Chondrocyte (in vitro differentiated cells): ENCODE measurements at regions not wholly inside any gene's neighbourhood (a gene's known extent, or its start where the extent isn't known, plus 50 kb on each side); places are given as distances from the start of the nearest gene placed in this dataset.

Experiments used
- DNase-seq: peaks from one replicate; pipeline ENCODE4 v3.0.0; 2021; ENCODE audit warnings: mixed read lengths, low spot score
- H3K27ac Mint-ChIP-seq: one replicate; pipeline ENCODE4 v1.8.0; 2021; ENCODE audit warnings: mild to moderate bottlenecking, moderate library complexity, mixed read lengths; ENCODE audit not compliant: unreplicated experiment
- H3K27me3 Mint-ChIP-seq: 2 replicates; pipeline ENCODE4 v1.8.0; 2021; ENCODE audit warnings: low read depth, mixed read lengths
- H3K36me3 Mint-ChIP-seq: 2 replicates; pipeline ENCODE4 v1.8.0; 2021; ENCODE audit warnings: low read depth, mixed read lengths
- H3K4me1 Mint-ChIP-seq: 2 replicates; pipeline ENCODE4 v1.8.0; 2021; ENCODE audit warnings: low read depth, mild to moderate bottlenecking, mixed read lengths
- H3K4me3 Mint-ChIP-seq: one replicate; pipeline ENCODE4 v1.8.0; 2021; ENCODE audit warnings: mild to moderate bottlenecking, moderate library complexity, mixed read lengths; ENCODE audit not compliant: unreplicated experiment
- H3K9me3 Mint-ChIP-seq: 2 replicates; pipeline ENCODE4 v1.8.0; 2021; ENCODE audit warnings: low read depth, mixed read lengths
- CTCF ChIP-seq: fragments of 200-600 bp; sonication (generic); IDR thresholded peaks from 2 replicates; pipeline ENCODE4 v1.5.0; 2021; ENCODE audit warnings: antibody characterized with exemption, mild to moderate bottlenecking, moderate library complexity

DNA sequence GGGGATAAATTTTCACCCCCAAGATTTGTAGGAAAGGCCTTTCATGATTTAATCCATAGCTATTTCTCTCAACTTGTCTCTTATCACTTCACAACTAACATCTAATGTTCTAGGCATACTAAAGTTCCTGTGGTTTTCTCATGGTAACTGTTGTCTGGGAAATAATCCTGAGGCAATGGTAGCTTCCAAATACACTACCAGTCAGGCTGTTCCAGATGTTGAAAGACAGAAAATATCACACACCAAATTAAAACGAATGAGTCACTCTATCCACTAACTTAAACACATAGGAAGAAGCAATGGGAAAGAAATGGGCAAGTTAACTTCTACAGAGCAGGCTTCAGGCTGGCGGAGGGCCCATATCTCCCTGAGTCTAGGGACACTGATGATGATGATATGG lies 77.7 kb upstream of the MYO16 start:
- H3K9me3 Mint-ChIP-seq: peaks cover 6% of the 10 kb centered on the region
- H3K4me3 Mint-ChIP-seq: no peak overlapping the region
- H3K27me3 Mint-ChIP-seq: peaks cover 15% of the 10 kb centered on the region
- no peak for DNase-seq
- TF ChIP-seq CTCF: no peak
- no peaks in the 10 kb centered on the region for H3K4me1 Mint-ChIP-seq
- no peak overlapping the region for H3K27ac Mint-ChIP-seq
- no peaks in the 10 kb centered on the region for H3K36me3 Mint-ChIP-seq

DNA sequence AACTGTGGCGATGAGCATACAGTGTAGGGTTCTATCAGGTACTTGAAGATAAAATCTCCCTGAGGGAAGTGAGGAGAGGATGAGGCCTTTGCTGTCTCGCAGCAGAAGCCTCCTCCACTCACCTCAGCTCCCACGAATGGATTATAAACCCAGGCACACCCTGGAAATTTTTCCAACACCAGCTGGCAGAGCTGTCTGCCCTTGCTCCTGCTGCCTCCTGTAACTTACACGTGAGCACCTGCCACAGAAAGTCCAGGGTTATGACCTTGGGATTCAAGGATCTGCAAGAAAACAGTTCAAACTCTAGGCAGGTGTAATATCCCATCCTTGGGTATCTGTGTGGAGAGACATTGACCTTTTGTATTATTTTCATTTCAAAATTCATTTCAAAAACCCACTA lies 70.9 kb upstream of the MYO16 start:
- no peak for DNase-seq
- H3K4me3 Mint-ChIP-seq: no peak overlapping the region
- H3K9me3 Mint-ChIP-seq: no peaks in the 10 kb centered on the region
- no peak overlapping the region for H3K27ac Mint-ChIP-seq
- H3K27me3 Mint-ChIP-seq: peaks cover 16% of the 10 kb centered on the region
- no peaks in the 10 kb centered on the region for H3K4me1 Mint-ChIP-seq
- H3K36me3 Mint-ChIP-seq: no peaks in the 10 kb centered on the region
- TF ChIP-seq CTCF: no peak

DNA sequence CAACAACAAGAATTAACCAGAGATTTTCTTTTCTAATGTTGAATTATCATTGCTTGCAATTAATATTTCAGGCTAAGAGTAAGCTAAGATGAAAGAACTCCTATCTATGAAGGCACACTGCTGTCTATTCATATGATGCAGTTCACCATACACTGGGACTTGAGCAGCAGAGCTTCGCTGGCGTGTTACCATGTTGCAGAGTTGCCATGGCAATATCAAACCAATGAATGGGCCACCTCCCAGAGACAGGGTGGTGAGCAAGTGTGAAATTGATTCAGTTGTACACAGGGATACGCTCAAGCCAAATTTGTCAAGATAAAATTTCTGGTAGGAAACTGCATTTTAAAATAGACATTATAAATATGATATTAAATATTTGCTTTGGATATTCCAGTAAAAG lies 69.3 kb upstream of the MYO16 start:
- DNase-seq: no peak
- Mint-ChIP-seq H3K27me3 (peaks cover 19% of the 10 kb centered on the region), H3K36me3 (no peaks in the 10 kb centered on the region), H3K4me1 (no peaks in the 10 kb centered on the region), H3K27ac (no peak overlapping the region), H3K4me3 (no peak overlapping the region), H3K9me3 (peaks cover 5% of the 10 kb centered on the region)
- TF ChIP-seq CTCF: no peak

GRCh38 chr13:108561149-108561548 lies 68.3 kb upstream of the MYO16 start:
- no peak for DNase-seq
- no peak overlapping the region for H3K27ac Mint-ChIP-seq
- TF ChIP-seq CTCF: no peak
- no peak overlapping the region for H3K4me3 Mint-ChIP-seq
- peaks cover 19% of the 10 kb centered on the region for H3K27me3 Mint-ChIP-seq
- H3K4me1 Mint-ChIP-seq: no peaks in the 10 kb centered on the region
- peaks cover 5% of the 10 kb centered on the region for H3K9me3 Mint-ChIP-seq
- H3K36me3 Mint-ChIP-seq: no peaks in the 10 kb centered on the region

- no peak overlapping the region for H3K4me3 Mint-ChIP-seq
- TF ChIP-seq CTCF: no peak
- peaks cover 19% of the 10 kb centered on the region for H3K27me3 Mint-ChIP-seq
- no peak for DNase-seq
- no peak overlapping the region for H3K27ac Mint-ChIP-seq
- H3K36me3 Mint-ChIP-seq: no peaks in the 10 kb centered on the region
- H3K9me3 Mint-ChIP-seq: peaks cover 5% of the 10 kb centered on the region
- H3K4me1 Mint-ChIP-seq: no peaks in the 10 kb centered on the region
Measured at GRCh38 chr13:108566413-108567170, 62.8 kb upstream of the MYO16 start.
